SK-N-DZ (cell line): ENCODE measurements at regions not wholly inside any gene's neighbourhood (a gene's known extent, or its start where the extent isn't known, plus 50 kb on each side); places are given as distances from the start of the nearest gene placed in this dataset.
A peak's percentile ranks its signal among the peaks of the same experiment; 100 is the strongest.

ENCODE experiments used
- DNase-seq: peaks from one replicate; pipeline ENCODE4 v3.0.0-alpha.2; 2015; ENCODE audit warnings: low spot score

DNA sequence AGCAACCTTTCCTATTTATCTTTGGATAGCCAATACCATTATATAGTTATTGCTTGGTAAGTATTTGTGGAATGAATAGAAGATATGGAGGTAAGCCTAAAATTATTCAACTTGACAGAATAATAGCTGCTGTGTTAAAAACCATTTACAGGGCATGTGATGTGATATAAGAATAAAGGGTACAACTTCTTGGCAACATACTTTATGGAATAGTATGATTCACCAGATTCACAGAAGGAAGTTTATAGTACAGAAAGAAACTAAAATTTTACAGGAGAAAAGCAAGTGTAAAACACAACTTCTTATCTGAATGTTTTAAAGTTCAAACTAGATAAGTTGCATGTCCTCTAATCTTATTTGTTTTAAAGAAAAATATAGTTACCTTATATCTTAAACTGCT lies 186.4 kb upstream of the ZRANB2 start:
- DNase-seq, result no peak

DNA sequence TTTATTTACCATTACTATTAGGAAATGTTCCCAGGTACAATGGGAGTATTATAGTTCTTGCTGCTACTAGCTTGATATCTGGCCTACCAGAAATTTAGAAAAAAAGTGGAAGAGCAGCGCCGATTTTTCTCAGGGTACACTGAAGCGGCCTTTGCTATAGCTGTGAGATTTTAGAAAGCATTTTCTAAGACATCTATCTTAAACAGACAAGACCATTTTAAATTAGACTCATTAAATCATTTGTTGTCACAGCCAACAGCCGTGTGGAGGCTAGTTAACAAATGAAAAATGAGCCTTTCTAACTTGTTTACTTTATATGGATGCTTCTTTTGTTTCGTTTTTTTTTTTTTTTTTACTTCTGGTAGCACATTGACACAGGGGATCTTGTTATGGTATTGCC lies 183.2 kb upstream of the ZRANB2 start:
- DNase-seq, result no peak

DNA sequence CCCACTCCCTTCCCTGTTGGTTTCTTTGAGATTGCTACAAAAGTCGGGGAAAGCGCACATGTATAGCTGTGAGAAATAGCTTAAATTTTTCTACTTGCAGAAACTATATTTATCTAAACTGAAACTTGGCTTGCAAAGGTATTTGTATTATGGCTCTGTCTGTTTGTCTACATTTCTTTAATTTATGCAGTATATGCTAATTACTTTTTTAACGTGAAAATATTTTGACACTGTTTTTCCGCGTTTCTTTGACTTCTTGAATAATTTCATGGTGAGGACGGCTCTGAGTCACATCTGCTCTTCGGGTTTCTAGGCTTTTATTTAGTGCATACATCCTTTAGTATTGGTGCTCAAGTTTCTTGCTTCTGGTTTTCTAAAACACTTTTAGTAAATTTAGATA lies 182.1 kb upstream of the ZRANB2 start:
- DNase-seq, result no peak

DNA sequence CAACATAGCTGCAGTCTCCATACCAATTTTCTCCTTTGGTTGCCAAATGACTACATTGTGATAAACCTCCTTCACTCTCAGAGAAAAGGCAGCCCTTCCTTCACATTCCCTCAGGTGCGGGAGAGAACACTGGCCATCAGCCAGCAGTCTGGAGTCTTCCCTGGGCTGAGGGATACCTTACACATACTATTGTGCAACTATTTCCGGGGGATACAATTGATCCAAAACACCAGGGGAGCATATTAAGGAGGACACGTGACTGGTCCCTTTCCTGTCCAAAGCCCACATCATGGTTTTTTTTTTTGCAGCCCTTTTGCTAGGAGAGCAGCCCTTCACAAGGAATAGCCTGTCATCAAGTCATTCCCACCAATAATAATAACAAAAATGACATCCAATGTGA lies 172.1 kb upstream of the ZRANB2 start:
- no peak for DNase-seq

DNA sequence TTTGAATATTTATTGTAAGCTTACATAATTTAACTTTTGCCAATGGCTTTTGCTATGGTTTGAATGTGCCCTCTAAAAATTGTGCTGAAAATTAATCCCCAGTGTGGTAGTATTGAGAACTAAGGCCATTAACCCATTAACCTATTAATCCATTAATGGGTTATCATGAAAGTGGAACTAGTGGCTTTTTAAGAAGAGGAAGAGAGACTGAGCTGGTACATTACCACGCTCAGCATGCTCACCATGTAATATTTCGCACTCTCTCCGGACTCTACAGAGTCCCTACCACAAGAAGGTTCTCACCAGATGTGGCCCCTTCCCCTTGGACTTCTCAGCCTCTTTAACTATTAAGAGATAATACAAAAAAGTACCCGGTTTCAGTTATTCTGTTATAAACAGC lies 164.4 kb upstream of the ZRANB2 start:
- DNase-seq, result no peak

DNA sequence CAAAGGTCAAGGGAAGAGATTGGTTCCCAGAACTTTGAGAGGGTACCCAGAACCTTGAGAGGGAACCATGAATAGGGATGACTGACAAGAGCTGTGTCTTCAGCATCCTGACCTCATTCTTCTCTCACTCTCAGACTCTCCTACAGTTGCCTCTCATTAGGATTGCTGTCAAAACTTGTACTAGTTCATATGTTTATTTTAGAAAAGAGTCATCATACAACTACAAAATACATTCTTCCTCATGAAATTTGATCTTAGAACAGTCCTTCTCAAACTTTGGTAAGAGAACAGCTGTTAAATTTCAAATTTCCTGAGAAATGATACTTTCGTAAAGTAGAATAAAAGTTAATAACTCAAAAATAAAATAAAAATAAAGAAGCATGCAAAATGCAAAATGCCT lies 161.4 kb upstream of the ZRANB2 start:
- DNase-seq, result no peak

DNA sequence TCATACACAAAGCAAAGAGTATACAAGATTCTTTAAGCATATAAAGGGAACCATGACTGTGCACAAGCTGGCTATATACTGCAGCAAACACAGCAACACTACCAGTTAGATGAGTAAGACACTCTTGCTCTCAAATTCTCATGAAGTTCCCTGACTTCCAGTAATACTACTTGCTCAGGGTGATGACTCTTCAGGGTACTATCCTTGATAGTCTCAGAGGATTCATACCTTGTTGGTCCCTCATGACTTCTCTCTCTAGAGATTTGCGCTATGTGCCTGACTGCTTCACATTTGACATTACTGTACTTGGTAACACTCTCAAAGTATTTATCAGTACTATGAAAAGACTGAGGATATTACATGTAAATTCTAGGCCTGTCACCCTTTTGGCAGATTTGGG lies 159.8 kb upstream of the ZRANB2 start:
- no peak for DNase-seq

DNA sequence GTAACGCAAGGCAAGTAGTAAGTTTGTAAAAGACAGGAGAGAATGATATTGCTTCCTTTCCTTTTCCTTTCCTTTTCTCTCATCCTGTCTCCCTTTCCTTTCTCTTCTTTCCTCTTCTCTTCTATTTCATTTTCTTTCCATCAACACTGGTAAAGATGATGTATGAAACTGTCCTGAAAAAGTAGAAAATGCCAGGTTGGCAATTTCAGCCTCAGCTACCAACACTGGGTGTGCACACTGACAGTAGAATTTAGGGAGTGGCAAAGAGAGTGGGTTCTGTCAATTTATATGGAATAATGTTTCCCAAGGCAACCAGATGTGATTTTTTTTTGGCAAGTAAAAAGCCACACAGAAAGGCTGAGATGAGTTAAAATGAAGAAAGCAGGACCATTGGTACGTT lies 155.7 kb upstream of the ZRANB2 start:
- no peak for DNase-seq

DNA sequence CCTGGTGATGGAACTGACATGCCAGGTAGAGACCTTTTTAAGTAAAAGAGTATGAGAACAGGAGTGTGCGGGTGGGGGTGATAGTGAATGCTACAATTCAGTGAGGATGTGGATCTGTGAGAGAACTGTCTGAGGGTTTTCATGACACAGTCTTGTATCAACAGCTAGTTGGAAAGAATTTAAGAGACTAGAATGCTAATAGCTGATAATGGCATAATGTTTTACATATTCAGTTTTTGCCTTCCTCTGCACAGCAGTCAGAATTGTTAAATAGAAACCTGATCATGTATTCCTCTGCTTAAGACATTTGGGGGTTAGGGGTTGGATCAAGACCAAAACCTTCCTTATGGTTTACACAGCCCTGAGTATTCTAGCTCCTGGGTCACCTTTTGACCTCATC lies 152.8 kb upstream of the ZRANB2 start:
- DNase-seq, result no peak

DNA sequence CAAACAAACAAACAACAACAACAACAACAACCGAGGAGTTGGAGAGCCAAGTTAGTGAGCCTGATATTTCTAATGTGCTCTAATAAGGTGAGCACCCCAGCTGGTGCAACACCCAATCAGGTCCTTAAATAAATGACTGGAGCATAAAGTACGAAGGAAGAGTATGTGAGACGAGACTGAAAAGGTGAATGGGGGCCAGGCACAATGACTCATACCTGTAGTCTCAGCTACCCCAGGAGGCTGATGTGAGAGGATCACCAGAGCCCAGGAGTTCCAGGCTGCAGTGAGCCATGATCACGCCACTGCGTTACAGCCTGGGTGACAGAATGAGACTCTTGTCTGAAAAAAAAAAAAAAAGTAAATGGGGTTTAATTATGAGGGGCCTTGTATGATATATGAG lies 152.0 kb upstream of the ZRANB2 start:
- DNase-seq, result no peak

DNA sequence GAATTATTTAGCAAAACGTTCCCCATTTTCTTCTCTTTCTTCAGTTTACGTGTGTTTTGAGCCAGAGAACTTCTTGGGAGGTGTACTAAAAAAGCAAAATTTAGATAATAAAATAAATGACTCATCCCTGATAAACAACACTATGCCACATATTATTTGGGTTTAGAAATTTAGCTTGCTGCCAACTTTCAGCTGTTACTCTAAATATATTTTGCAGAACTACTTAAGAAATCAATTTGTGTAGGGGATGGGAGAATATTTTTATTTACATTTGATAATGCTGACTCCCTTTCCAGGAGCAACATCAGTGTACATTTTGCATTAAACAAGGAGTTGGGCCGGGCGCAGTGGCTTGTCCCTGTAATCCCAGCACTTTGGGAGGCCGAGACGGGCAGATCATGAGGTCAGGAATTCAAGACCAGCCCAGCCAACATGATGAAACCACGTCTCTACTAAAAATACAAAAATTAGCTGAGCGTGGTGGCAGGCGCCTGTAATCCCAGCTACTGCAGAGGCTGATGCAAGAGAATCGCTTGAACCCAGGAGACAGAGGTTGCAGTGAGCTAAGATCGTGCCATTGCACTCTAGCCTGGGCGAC lies 151.4 kb upstream of the ZRANB2 start:
- no peak for DNase-seq

DNA sequence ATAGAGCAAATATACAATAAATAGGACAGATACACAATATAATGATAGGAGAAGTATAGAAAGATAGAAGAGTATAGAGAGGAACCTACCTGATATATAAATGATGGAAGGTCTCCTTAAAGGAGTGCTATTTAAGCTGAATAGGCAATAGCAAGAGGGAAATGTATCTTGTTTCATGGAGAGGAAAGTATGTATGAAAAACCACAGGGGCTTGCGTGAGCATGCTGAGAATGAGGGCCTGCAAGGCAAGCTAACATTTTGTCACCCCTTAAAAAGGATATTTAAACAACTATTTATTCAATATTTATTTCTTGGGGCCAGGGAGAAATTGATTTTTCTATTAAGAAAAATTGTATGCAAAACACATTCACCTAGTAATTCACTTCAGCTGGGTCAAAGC lies 150.9 kb upstream of the ZRANB2 start:
- DNase-seq, result no peak

DNA sequence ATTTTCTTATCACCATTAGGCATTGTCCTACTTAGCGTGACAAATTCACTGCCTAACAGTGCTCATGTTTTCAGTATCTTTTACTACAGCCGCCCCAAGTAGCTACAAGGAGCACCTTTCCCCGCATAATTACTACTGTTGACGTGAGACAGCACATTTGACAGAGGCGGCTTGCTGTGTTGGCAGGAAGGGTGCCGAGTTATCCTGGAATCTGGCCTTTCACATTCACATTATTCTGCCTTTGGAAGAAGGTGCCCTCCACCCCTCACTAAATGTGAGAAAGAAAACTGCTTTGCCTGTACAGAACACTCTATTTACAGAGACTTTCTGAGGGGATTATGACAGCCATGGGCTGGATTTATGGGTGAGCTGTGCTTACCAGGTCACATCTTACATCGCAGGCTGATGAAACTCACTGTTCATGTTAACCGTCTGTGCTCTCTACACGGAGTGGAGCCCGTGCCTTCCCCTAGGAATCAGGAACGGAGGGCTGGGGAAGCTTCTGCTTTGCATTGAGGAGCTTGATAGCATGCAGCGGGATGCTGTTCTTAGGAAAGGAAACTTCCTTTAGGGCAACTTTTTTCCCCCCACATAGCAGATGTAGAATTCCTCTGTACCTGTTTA lies 148.0 kb upstream of the ZRANB2 start:
- no peak for DNase-seq

DNA sequence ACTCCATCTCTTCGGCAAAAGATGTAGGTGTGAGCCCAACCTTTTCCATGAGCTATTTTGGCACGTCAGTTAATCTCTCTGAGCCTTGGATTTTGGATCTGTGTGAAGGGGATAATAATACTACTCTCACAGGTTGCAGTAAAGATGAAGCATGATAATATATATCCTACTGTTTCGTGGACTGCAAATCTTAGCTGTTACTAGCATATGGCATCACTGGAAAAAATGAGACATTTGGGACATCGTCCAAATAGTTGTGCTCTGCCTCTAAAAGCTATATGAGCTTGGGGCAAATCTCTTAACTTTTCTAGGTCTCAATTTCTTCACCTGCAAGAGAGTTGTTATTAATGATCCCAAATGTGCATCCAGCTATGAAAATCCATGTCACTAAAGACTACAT lies 147.4 kb upstream of the ZRANB2 start:
- no peak for DNase-seq

DNA sequence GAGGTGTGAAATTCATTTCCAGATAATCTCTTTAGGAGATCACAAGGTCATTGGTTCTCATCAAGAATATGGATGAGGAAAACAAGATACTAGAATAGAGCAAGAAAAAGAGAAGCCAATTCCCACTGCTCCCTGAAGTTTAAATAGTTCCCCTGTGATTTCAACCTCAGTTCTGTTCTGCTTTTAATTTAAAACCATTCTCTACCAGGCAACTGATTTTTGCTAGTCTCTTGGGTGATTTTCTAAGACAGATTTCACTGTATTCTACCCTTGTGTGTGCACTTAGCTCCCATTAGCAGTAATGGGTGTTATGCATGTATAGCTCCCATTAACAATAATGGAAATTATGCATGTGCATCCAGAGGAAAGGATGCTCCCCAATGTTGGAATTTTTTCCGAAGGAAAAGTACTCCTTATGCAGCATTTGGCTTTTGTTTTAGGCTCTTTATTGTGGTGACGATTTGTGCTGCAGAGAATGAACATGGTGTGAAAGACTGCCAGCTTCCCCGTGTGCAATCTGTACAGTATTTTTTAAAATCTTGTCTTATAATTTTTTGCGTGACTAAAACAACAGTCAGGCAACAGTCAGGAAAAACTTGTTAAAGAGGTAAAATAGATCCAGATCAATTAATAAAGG lies 144.0 kb upstream of the ZRANB2 start:
- DNase-seq, result no peak

DNA sequence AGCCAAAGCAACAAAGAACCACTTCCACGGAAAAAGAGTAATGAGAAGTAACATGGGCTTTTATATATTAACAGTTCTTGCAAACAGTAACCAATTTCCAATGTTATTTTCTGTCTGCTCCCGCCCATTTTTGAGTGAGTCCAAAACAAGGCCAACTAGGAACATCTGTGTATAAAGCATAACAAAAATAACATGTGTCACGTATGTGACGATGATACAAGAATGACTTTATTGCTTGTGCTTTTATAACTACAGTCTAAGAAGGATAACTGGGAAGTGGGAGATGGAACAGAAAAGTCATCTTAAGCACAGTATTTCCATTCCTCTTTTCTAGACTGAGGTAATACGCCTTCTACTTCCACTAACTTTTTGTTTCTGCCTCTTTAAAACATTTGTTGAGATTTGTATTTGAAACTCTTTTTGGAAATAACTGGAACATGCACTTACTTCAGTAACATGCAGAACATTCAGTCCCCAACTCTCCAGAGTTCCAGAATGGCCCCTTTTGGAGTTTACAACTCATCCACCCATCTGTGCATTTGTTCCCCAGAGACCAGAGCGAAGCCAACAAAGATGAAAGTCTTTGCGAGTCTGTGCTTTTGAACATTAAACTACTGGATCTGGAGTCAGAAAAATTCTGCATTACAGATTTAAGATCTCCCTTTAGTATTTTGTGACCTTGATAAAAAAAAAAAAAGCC lies 143.0 kb upstream of the ZRANB2 start:
- DNase-seq, result no peak

DNA sequence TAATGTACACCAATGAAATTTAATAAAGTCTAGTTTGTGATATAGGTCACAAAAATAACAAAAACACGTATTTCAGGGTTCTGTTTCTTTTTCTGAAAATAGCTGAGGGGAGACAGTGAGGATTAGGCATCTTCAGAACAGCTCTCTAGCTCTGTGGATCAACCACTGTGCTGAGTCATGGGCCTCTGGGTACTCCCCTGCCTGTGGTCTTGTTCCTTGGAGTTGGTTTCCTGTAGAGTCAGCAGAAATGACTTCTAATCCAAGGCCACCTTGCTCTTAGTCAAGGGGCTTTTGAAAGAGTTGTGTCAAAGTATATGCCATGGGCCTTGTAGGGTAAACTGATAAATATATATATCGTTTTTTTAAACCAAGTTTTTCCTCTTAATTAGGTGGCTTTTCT lies 141.8 kb upstream of the ZRANB2 start:
- DNase-seq, result no peak

DNA sequence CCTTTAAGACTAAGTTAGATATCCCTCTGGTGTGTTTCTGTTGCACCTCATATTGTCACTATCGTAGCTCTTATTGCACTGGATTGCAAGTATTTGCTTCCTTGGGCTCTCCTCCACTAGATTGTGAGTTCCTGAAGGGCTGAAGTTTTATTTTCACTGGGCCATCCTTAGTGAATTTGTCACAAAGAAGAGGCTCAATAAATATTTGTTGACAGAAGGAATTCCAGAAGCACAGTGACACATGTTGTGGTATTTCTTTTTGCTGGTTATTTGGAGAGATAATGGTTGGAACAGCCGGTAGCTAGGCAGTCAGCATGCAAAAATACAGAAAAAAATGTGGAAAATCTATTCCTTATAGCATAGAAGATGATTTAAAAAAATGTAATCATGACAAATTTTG lies 129.9 kb upstream of the ZRANB2 start:
- no peak for DNase-seq

DNA sequence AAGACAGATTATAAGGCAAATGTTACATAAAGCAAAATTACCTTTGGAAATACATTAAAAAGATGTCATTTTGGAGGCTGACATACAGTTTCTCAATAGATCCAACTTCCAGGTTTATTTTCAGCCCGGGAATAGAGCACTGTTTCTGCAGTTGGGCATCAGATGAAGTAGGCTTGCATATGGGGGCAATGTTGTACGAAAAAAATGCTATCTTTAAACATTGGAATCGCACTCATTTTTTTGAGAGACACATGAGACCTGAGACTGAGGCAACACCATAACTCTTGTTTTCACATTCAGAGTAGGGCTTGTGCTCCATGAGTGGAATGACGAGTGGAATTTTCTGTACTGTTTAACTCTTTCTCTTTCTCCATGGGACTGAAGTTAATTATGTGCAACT lies 122.4 kb upstream of the ZRANB2 start:
- no peak for DNase-seq

DNA sequence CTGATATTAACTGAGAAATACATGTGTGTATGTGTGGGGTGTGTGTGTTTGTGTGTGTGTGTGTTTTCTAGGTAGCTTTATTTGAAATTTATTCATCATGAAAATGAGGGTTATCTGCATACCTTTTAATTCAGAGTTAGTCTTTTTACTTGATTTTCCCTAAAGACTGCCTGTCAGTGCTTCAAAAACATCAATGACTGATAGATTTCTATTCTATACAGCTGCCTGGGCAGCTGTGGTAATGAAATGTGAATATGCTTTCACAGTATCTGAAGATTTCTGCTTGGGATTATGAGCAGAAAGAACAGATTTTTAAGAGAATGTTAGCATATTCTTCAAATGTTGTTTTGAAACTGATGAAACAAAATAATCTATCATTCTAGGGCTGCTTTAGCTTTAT lies 119.7 kb upstream of the ZRANB2 start:
- no peak for DNase-seq

DNA sequence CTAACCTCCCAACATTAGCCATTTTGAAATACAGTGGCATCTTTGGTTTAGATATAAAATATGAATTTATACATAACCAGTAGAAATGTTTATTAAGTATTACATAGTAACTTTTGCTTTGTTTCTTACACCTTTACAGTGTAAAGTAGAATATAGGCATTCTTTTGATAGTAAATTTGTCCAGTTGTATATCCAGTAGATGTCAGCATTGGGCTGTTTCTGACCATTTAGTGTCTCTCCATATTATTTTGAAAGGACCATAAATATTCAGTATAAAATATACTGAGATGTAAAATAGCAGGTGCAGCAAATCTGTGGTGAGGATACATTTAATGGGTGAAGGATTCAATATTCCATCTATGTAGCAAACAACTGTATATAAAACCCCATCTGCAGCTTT lies 115.8 kb upstream of the ZRANB2 start:
- peak; percentile 15 for DNase-seq

DNA sequence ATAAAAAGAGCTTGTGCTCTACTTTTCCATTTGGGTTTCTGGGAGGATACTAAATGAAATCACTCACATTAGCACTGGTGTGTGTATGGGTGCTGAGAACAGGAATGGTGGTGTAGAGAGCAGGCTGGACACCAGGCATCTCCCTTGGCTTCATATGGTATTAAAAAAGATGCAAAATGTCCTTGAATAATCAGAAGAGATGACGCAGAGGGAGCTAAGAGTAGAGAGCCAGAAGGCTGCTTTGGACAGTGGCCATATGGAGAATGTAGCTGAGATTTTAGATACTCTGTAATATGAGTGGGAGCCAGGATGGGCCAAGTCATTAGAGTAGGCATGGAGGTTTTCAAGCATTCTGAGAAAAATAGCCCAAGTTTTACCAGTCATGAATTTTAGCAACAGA lies 112.3 kb upstream of the ZRANB2 start:
- no peak for DNase-seq

DNA sequence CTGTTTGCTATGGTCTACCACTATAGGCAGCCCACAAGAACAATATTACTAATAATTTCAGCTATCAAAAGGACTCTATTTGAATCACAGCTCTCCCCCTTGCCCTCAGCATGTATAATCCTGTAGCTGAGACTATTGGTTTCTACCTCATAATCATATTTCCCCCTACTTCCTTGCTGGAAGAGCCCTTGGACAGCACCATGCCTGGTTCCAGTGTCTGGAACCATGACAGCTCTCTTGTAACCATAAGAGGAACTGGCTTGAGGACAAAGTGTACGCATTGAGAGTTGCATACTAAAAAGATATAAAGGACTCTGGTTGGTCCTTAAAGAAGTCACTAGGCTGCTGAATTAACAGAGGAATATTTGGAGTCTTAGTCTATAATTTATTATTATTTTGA lies 110.7 kb upstream of the ZRANB2 start:
- no peak for DNase-seq
